ENCODE measurements at regions not wholly inside any gene's neighbourhood (a gene's known extent, or its start where the extent isn't known, plus 50 kb on each side); places are given as distances from the start of the nearest gene placed in this dataset.

GRCh38 chr13:59607780-59608233, 555.9 kb downstream of the DIAPH3 start:
- no peak for DNase-seq (ENCODE audit: low spot score)
- no peak for ATAC-seq (ENCODE audit: insufficient number of reproducible peaks, low FRiP score, low read depth)
- H3K4me3 ChIP-seq, result no peak overlapping the region

GRCh38 chr13:59609421-59609820, 554.3 kb downstream of the DIAPH3 start:
- H3K4me1 ChIP-seq (ENCODE audit: control insufficient read depth in 1 of 2, low read depth in 2 of 2), result no peaks in the 10 kb centered on the region
- H3K36me3 ChIP-seq, result no peaks in the 10 kb centered on the region
- H3K27ac ChIP-seq, result no peak overlapping the region
- DNase-seq (ENCODE audit: low spot score) (no peak), ATAC-seq (ENCODE audit: insufficient number of reproducible peaks, low FRiP score, low read depth) (no peak)
- H3K27me3 ChIP-seq (replicated peaks; ENCODE audit: insufficient read depth), result no peaks in the 10 kb centered on the region
- H3K4me3 ChIP-seq, result no peak overlapping the region
- no peaks in the 10 kb centered on the region for H3K9me3 ChIP-seq
- no peak for TF ChIP-seq CTCF (IDR thresholded peaks at IDR 0.05)

More at GRCh38 chr13:59607780-59608233, 555.9 kb downstream of the DIAPH3 start:
- H3K9me3 ChIP-seq, result no peaks in the 10 kb centered on the region
- TF ChIP-seq CTCF (IDR thresholded peaks at IDR 0.05), result no peak
- H3K27ac ChIP-seq, result no peak overlapping the region
- no peaks in the 10 kb centered on the region for H3K4me1 ChIP-seq (ENCODE audit: control insufficient read depth in 1 of 2, low read depth in 2 of 2)
- H3K27me3 ChIP-seq (replicated peaks; ENCODE audit: insufficient read depth), result no peaks in the 10 kb centered on the region
- no peaks in the 10 kb centered on the region for H3K36me3 ChIP-seq

Data from thoracic aorta (tissue), 2 donors.